ENCODE measurements at regions not wholly inside any gene's neighbourhood (a gene's known extent, or its start where the extent isn't known, plus 50 kb on each side); places are given as distances from the start of the nearest gene placed in this dataset.

- TF ChIP-seq POLR2A (IDR thresholded peaks at IDR 0.05; ENCODE audit: low read length) (no peak), GATA1 (IDR thresholded peaks at IDR 0.05; ENCODE audit: low read depth, low read length) (no peak)
Measured at GRCh38 chr16:74199066-74199841, 97.4 kb upstream of the PSMD7 start.
